Choroid plexus epithelial cell (primary cell): ENCODE measurements at regions not wholly inside any gene's neighbourhood (a gene's known extent, or its start where the extent isn't known, plus 50 kb on each side); places are given as distances from the start of the nearest gene placed in this dataset.

Experiments used
- DNase-seq: peaks from one replicate; pipeline ENCODE4 v3.0.0-alpha.2; 2010; ENCODE audit warnings: low read depth
- H3K4me3 ChIP-seq: 2 replicates; pipeline ENCODE4 v1.5.1; 2011; ENCODE audit warnings: low read depth, mild to moderate bottlenecking, control low read depth, low read length, moderate library complexity
- CTCF ChIP-seq: conservative IDR thresholded peaks from 2 replicates; pipeline ENCODE4 v1.5.1; 2011; ENCODE audit warnings: low read depth, mild to moderate bottlenecking, control low read depth, inconsistent platforms, low read length, moderate library complexity

DNA sequence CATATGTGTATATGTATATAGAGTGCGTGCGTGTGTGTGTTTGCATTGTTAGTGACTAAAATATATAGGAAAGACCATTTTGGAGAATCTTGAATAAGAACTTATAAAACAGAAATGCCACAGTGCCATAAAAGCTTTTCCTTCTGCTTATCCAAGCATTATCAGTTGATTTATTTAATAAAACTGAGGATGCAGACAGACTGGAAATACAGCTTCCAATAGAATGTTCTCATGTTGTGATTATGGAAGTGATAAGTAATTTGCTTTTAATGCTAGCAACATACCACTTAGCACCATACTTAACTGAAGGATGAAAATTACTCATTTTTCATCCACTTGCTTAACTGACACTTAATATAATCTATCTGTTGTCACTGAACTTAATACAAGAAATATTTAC lies 820.1 kb downstream of the TFAP2A start:
- TF ChIP-seq CTCF, result no peak
- no peak overlapping the region for H3K4me3 ChIP-seq
- DNase-seq, result no peak

DNA sequence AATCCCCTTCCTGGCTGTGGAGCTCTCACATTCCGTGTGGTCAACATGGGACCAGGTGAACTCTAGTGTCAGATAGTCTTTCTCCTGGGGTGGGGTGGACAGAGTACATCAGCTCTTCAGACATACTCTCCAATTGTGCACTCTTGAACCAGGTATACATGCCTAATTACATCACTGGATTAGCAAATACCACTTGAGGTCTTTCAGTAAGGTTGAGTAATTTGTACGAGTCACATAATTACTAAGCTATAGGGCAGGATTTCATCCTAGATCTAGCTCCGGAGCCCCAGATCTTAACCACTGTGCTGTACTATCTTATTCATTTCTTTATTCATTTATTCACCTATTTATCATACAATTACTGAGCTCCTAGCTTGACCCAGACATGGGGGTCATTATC lies 821.3 kb downstream of the TFAP2A start:
- no peak overlapping the region for H3K4me3 ChIP-seq
- TF ChIP-seq CTCF, result no peak
- no peak for DNase-seq

DNA sequence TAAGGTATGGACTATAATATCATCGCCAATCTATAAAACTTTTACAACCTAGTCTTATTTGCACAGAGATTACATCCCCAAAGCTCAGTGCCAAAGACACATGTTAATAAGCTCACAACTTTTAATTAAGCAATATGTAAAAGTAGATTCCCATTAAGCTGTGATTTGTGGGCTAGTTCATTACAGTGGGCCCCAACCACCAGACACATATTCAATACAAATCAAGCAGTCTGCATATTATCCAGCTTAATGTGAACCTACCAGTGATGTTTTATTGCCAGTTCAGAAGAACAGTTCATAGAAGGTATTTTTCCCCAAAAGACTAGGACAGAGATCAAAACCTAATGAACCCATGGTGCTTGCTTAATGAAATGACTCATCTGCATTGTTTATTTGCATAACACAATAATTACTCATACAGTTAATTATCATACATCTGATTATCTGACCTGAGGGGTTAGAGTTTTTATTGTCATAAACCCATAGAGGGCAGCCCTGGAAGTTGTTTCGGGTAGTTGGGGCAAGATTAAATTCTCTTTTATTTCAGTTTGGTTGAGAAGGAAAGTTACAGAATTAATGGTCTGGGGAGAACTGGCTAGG lies 831.0 kb downstream of the TFAP2A start:
- H3K4me3 ChIP-seq, result no peak overlapping the region
- DNase-seq, result no peak
- TF ChIP-seq CTCF, result no peak

DNA sequence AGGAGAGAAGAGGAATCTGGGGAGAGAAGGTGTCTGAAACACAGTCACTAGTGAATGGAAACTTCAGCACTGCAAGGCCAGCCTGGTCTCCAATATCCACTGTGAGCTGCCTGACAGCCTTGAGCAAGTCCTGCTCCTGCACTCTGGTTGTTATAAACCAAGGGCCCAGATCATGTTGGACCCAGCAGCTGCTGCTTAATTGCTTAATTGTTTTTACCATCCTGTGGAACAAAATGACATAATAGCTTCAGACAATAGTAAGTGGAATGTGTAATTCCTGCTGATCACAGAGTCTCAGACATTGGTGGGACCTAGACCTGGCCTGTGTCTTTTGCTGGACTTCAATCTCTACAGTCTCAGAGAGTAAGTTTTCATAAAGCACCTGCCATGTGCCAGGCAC lies 833.7 kb downstream of the TFAP2A start:
- H3K4me3 ChIP-seq, result no peak overlapping the region
- TF ChIP-seq CTCF, result no peak
- no peak for DNase-seq

- no peak for TF ChIP-seq CTCF
- no peak for DNase-seq
- H3K4me3 ChIP-seq, result no peak overlapping the region
These were observed 838.4 kb downstream of the TFAP2A start for GRCh38 chr6:9576521-9576920.

DNA sequence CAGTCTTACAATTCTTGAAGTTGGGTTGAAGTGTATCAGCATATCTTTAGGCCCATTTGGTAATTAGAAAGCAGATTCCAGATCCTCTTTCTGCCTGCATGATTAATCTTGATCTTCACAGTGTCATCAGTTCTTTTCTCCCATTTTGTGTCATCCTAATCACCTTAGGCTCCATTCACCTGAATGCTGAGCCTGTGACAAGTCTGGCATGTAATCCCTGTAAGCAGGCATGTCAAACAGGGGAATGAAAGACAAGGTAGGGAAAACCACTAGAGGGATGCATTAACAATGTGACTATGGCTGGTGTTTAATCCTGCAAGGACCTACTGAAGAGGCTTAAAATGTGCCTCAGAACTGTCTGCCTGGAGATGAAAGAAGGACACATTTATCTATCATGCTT lies 848.8 kb downstream of the TFAP2A start:
- no peak overlapping the region for H3K4me3 ChIP-seq
- no peak for TF ChIP-seq CTCF
- DNase-seq, result no peak

DNA sequence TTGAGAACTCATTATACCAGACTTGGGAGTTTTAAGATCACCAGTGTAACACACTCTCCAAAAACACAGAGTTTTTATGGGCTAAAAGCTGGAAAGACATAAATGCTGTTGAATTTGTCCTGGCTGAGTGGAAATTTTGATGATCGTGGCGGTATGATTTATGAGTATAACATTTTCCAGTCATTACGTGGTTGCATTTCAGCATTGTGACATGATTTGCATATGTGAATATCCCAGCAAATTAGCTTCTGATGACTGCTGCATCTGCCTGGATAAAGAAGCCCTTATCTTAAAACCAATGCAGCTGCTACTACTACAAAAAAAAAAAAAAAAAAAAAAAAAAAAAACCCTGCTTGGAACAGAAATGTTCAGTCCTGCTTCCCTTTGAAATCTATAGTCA lies 850.9 kb downstream of the TFAP2A start:
- DNase-seq, result no peak
- no peak for TF ChIP-seq CTCF
- H3K4me3 ChIP-seq, result no peak overlapping the region
